Stimulated activated CD8-positive, alpha-beta memory T cell treated with anti-CD3 and anti-CD28 coated beads, Interleukin-7, amount 100 ng/mL, for 24 hours (primary cell): ENCODE measurements at regions not wholly inside any gene's neighbourhood (a gene's known extent, or its start where the extent isn't known, plus 50 kb on each side); places are given as distances from the start of the nearest gene placed in this dataset.

Experiments used
- DNase-seq: peaks from one replicate; pipeline ENCODE4 v3.0.0-alpha.2; 2020; ENCODE audit warnings: low read depth

GRCh38 chr6:108734271-108734922, 113.8 kb upstream of the ARMC2 start:
- DNase-seq: no peak

GRCh38 chr6:108735310-108736001, 112.8 kb upstream of the ARMC2 start:
- no peak for DNase-seq

GRCh38 chr6:108736002-108736361, 112.2 kb upstream of the ARMC2 start:
- DNase-seq: no peak

- no peak for DNase-seq
Observed at GRCh38 chr6:108736832-108737231, 111.4 kb upstream of the ARMC2 start.

- peak; percentile 14 for DNase-seq
Observed at GRCh38 chr6:108737594-108738546, 110.4 kb upstream of the ARMC2 start.

GRCh38 chr6:108738684-108739416, 109.4 kb upstream of the ARMC2 start:
- DNase-seq: no peak

GRCh38 chr6:108739496-108740330, 108.5 kb upstream of the ARMC2 start:
- DNase-seq: no peak

GRCh38 chr6:108741331-108741989, 106.8 kb upstream of the ARMC2 start:
- no peak for DNase-seq

- DNase-seq: no peak
Observed at GRCh38 chr6:108742041-108742440, 106.2 kb upstream of the ARMC2 start.

GRCh38 chr6:108744244-108744972, 103.8 kb upstream of the ARMC2 start:
- no peak for DNase-seq

GRCh38 chr6:108744996-108745395, 103.2 kb upstream of the ARMC2 start:
- no peak for DNase-seq

GRCh38 chr6:108745664-108746336, 102.4 kb upstream of the ARMC2 start:
- DNase-seq: no peak

GRCh38 chr6:108746366-108746765, 101.9 kb upstream of the ARMC2 start:
- DNase-seq: no peak

- DNase-seq: no peak
Observed at GRCh38 chr6:108746836-108747575, 101.2 kb upstream of the ARMC2 start.

- no peak for DNase-seq
Observed at GRCh38 chr6:108748055-108748454, 100.2 kb upstream of the ARMC2 start.

- no peak for DNase-seq
Observed at GRCh38 chr6:108748959-108749358, 99.3 kb upstream of the ARMC2 start.

- DNase-seq: no peak
Observed at GRCh38 chr6:108750801-108751200, 97.4 kb upstream of the ARMC2 start.

GRCh38 chr6:108751282-108751681, 96.9 kb upstream of the ARMC2 start:
- DNase-seq: no peak
